Thyroid gland (tissue), 4 donors: ENCODE measurements at regions not wholly inside any gene's neighbourhood (a gene's known extent, or its start where the extent isn't known, plus 50 kb on each side); places are given as distances from the start of the nearest gene placed in this dataset.

Source experiments
- DNase-seq, 2 donors: peaks; one replicate each; pipeline ENCODE4 v3.0.0-alpha.2; 2019
- H3K27ac ChIP-seq, 3 donors: fragments of 200-600 bp; sonication (generic); 1 replicate in 2 of 3; 2 replicates in 1 of 3; pipeline ENCODE4 v1.5.1; 2016 to 2019; ENCODE audit warnings: mild to moderate bottlenecking in 1 of 3, moderate library complexity in 1 of 3
- H3K27me3 ChIP-seq: fragments of 200-600 bp; sonication (generic); one replicate; pipeline ENCODE4 v1.5.1; 2019
- H3K36me3 ChIP-seq, 2 donors: fragments of 200-600 bp; sonication (generic); one replicate each; pipeline ENCODE4 v1.5.1; 2016 to 2019
- H3K4me1 ChIP-seq, 2 donors: fragments of 200-600 bp; sonication (generic); one replicate each; pipeline ENCODE4 v1.5.1; 2017 to 2019
- H3K4me3 ChIP-seq, 3 donors: fragments of 200-600 bp; sonication (generic); replicated peaks in 1 of 3; 1 replicate in 2 of 3; 2 replicates in 1 of 3; pipeline ENCODE4 v1.5.1; 2016; ENCODE audit warnings: mild to moderate bottlenecking in 1 of 3
- H3K9me3 ChIP-seq: fragments of 200-600 bp; sonication (generic); one replicate; pipeline ENCODE4 v1.5.1; 2017
- CTCF ChIP-seq, 6 experiments: fragments of 200-600 bp in 3 of 6; fragments of 450-650 bp in 3 of 6; sonication (generic) in 3 of 6; IDR thresholded peaks; one replicate each; pipeline ENCODE4 v1.5.1; 2016 to 2019; ENCODE audit warnings: antibody characterized with exemption in 6 of 6, mild to moderate bottlenecking in 2 of 6, inconsistent platforms in 1 of 6, moderate library complexity in 1 of 6
- POLR2A ChIP-seq, 2 donors: fragments of 450-650 bp; IDR thresholded peaks; one replicate each; pipeline ENCODE4 v1.6.1; 2017; ENCODE audit warnings: antibody characterized with exemption in 2 of 2, mild to moderate bottlenecking in 2 of 2, moderate library complexity in 1 of 2
- WGBS, 2 donors: methylation state at CpG; one replicate each; pipeline ENCODE4 v1.1.5; 2017; 5-methylcytosine and 5-hydroxymethylcytosine counted together
- intact Hi-C: fragments of 100-400 bp; cut with DNase I; formaldehyde crosslinking; loops from one replicate; pipeline ENCODE4 v1.15.1; 2023

- intact Hi-C loops: no loop called here
- Histone ChIP-seq H3K27me3 (no peaks in the 10 kb centered on the region), H3K27ac (no peak overlapping the region), H3K4me1 (no peaks in the 10 kb centered on the region), H3K9me3 (no peaks in the 10 kb centered on the region), H3K36me3 (no peaks in the 10 kb centered on the region), H3K4me3 (no peak overlapping the region)
- no peak for DNase-seq
- no peak for TF ChIP-seq CTCF (IDR thresholded peaks at IDR 0.05)
- no peak for TF ChIP-seq POLR2A (IDR thresholded peaks at IDR 0.05)
Observed at GRCh38 chr4:81595287-81595686, 123.6 kb upstream of the RASGEF1B start.

GRCh38 chr4:81594490-81595159, 122.9 kb upstream of the RASGEF1B start:
- Histone ChIP-seq H3K4me3 (no peak overlapping the region), H3K36me3 (no peaks in the 10 kb centered on the region), H3K9me3 (no peaks in the 10 kb centered on the region), H3K4me1 (no peaks in the 10 kb centered on the region), H3K27ac (no peak overlapping the region), H3K27me3 (no peaks in the 10 kb centered on the region)
- no peak for TF ChIP-seq CTCF (IDR thresholded peaks at IDR 0.05)
- TF ChIP-seq POLR2A (IDR thresholded peaks at IDR 0.05): no peak
- intact Hi-C loops: no loop called here
- WGBS, 2 donors: 92% methylated on average over 4 of the region's 4 CpGs
- no peak for DNase-seq

GRCh38 chr4:81592701-81593100, 121.0 kb upstream of the RASGEF1B start:
- intact Hi-C loops: no loop called here

GRCh38 chr4:81590596-81590995, 118.9 kb upstream of the RASGEF1B start:
- no peaks in the 10 kb centered on the region for H3K36me3 ChIP-seq
- no peaks in the 10 kb centered on the region for H3K4me1 ChIP-seq
- no peaks in the 10 kb centered on the region for H3K9me3 ChIP-seq
- DNase-seq: no peak
- TF ChIP-seq POLR2A (IDR thresholded peaks at IDR 0.05) (no peak), CTCF (IDR thresholded peaks at IDR 0.05) (no peak)
- H3K4me3 ChIP-seq: no peak overlapping the region
- H3K27ac ChIP-seq: no peak overlapping the region
- intact Hi-C loops: no loop called here
- 95 to 100% methylated on average over 1 of the region's 1 CpG for WGBS, 2 donors
- no peaks in the 10 kb centered on the region for H3K27me3 ChIP-seq

More at GRCh38 chr4:81592701-81593100, 121.0 kb upstream of the RASGEF1B start:
- no peaks in the 10 kb centered on the region for H3K36me3 ChIP-seq
- H3K9me3 ChIP-seq: no peaks in the 10 kb centered on the region
- no peak overlapping the region for H3K27ac ChIP-seq
- 90 to 95% methylated on average over 2 of the region's 2 CpGs for WGBS, 2 donors
- DNase-seq: no peak
- no peak for TF ChIP-seq POLR2A (IDR thresholded peaks at IDR 0.05)
- no peak for TF ChIP-seq CTCF (IDR thresholded peaks at IDR 0.05)
- H3K27me3 ChIP-seq: no peaks in the 10 kb centered on the region
- H3K4me1 ChIP-seq: no peaks in the 10 kb centered on the region
- H3K4me3 ChIP-seq: no peak overlapping the region

GRCh38 chr4:81589262-81589661, 117.6 kb upstream of the RASGEF1B start:
- Histone ChIP-seq H3K27ac (no peak overlapping the region), H3K36me3 (no peaks in the 10 kb centered on the region), H3K4me1 (no peaks in the 10 kb centered on the region), H3K4me3 (no peak overlapping the region), H3K9me3 (no peaks in the 10 kb centered on the region), H3K27me3 (no peaks in the 10 kb centered on the region)
- intact Hi-C loops: no loop called here
- no peak for DNase-seq
- TF ChIP-seq POLR2A (IDR thresholded peaks at IDR 0.05) (no peak), CTCF (IDR thresholded peaks at IDR 0.05) (no peak)
- WGBS, 2 donors: 97 to 100% methylated on average over 1 of the region's 1 CpG
